ENCODE measurements at regions not wholly inside any gene's neighbourhood (a gene's known extent, or its start where the extent isn't known, plus 50 kb on each side); places are given as distances from the start of the nearest gene placed in this dataset.

GRCh38 chr16:72371307-72372086 is 199.5 kb upstream of the PMFBP1 start:
- intact Hi-C loops (cut with DNase I), result no loop called here
- H3K4me3 ChIP-seq, result no peak overlapping the region
- no peaks in the 10 kb centered on the region for H3K36me3 ChIP-seq
- H3K27me3 ChIP-seq, result no peaks in the 10 kb centered on the region
- TF ChIP-seq CTCF (IDR thresholded peaks at IDR 0.05) (no peak), POLR2AphosphoS5 (IDR thresholded peaks at IDR 0.05; ENCODE audit: insufficient read depth in 1 of 2, low read depth in 1 of 2) (no peak), POLR2A (IDR thresholded peaks at IDR 0.05) (no peak)
- DNase-seq (ENCODE audit: extremely low spot score in 2 of 2), result no peak
- no peaks in the 10 kb centered on the region for H3K4me1 ChIP-seq
- H3K9me3 ChIP-seq, result no peaks in the 10 kb centered on the region
- H3K27ac ChIP-seq, result no peak overlapping the region

GRCh38 chr16:72369274-72369673 is 197.3 kb upstream of the PMFBP1 start:
- intact Hi-C loops (cut with DNase I), result no loop called here
- Histone ChIP-seq H3K27ac (no peak overlapping the region), H3K36me3 (no peaks in the 10 kb centered on the region), H3K9me3 (no peaks in the 10 kb centered on the region), H3K27me3 (no peaks in the 10 kb centered on the region), H3K4me1 (no peaks in the 10 kb centered on the region), H3K4me3 (no peak overlapping the region)
- DNase-seq (ENCODE audit: extremely low spot score in 2 of 2), result no peak
- TF ChIP-seq POLR2AphosphoS5 (IDR thresholded peaks at IDR 0.05; ENCODE audit: insufficient read depth in 1 of 2, low read depth in 1 of 2), result no peak
- no peak for TF ChIP-seq POLR2A (IDR thresholded peaks at IDR 0.05)
- no peak for TF ChIP-seq CTCF (IDR thresholded peaks at IDR 0.05)

GRCh38 chr16:72367851-72368250 is 195.9 kb upstream of the PMFBP1 start:
- H3K27me3 ChIP-seq, result no peaks in the 10 kb centered on the region
- H3K4me3 ChIP-seq, result no peak overlapping the region
- H3K27ac ChIP-seq, result no peak overlapping the region
- intact Hi-C loops (cut with DNase I), result no loop called here
- no peaks in the 10 kb centered on the region for H3K4me1 ChIP-seq
- no peak for DNase-seq (ENCODE audit: extremely low spot score in 2 of 2)
- no peak for TF ChIP-seq CTCF (IDR thresholded peaks at IDR 0.05)
- no peak for TF ChIP-seq POLR2A (IDR thresholded peaks at IDR 0.05)
- no peak for TF ChIP-seq POLR2AphosphoS5 (IDR thresholded peaks at IDR 0.05; ENCODE audit: insufficient read depth in 1 of 2, low read depth in 1 of 2)
- no peaks in the 10 kb centered on the region for H3K9me3 ChIP-seq
- no peaks in the 10 kb centered on the region for H3K36me3 ChIP-seq

GRCh38 chr16:72362973-72363372 is 191.0 kb upstream of the PMFBP1 start:
- H3K4me3 ChIP-seq, result no peak overlapping the region
- no peaks in the 10 kb centered on the region for H3K4me1 ChIP-seq
- no peaks in the 10 kb centered on the region for H3K27me3 ChIP-seq
- TF ChIP-seq CTCF (IDR thresholded peaks at IDR 0.05), result no peak
- no peak for TF ChIP-seq POLR2AphosphoS5 (IDR thresholded peaks at IDR 0.05; ENCODE audit: insufficient read depth in 1 of 2, low read depth in 1 of 2)
- no peak for TF ChIP-seq POLR2A (IDR thresholded peaks at IDR 0.05)
- no peaks in the 10 kb centered on the region for H3K9me3 ChIP-seq
- no peak overlapping the region for H3K27ac ChIP-seq
- H3K36me3 ChIP-seq, result no peaks in the 10 kb centered on the region
- intact Hi-C loops (cut with DNase I), result no loop called here
- DNase-seq (ENCODE audit: extremely low spot score in 2 of 2), result no peak

- Histone ChIP-seq H3K4me3 (no peak overlapping the region), H3K27me3 (no peaks in the 10 kb centered on the region), H3K27ac (no peak overlapping the region), H3K36me3 (no peaks in the 10 kb centered on the region), H3K9me3 (no peaks in the 10 kb centered on the region), H3K4me1 (no peaks in the 10 kb centered on the region)
- intact Hi-C loops (cut with DNase I), result no loop called here
- no peak for TF ChIP-seq POLR2AphosphoS5 (IDR thresholded peaks at IDR 0.05; ENCODE audit: insufficient read depth in 1 of 2, low read depth in 1 of 2)
- no peak for TF ChIP-seq CTCF (IDR thresholded peaks at IDR 0.05)
- no peak for TF ChIP-seq POLR2A (IDR thresholded peaks at IDR 0.05)
- no peak for DNase-seq (ENCODE audit: extremely low spot score in 2 of 2)
Measured at GRCh38 chr16:72362476-72362875, 190.5 kb upstream of the PMFBP1 start.

All from vagina (tissue), 2 donors.